ENCODE measurements at regions not wholly inside any gene's neighbourhood (a gene's known extent, or its start where the extent isn't known, plus 50 kb on each side); places are given as distances from the start of the nearest gene placed in this dataset.

- ChIA-PET CTCF (ENCODE audit: partially characterized antibody) (interaction anchor here (1.1 to 1.2 kb wide), 2 partner anchors 9 to 224 kb away, joined by 3 read pairs; no protein-coding TSS in a partner anchor), POLR2A (ENCODE audit: partially characterized antibody) (no interaction called here)
- Histone ChIP-seq H3K36me3 (ENCODE audit: control insufficient read depth in 2 of 4, insufficient read depth in 4 of 4, low read length in 3 of 4) (no peaks in the 10 kb centered on the region), H3K9ac (replicated peaks in 1 of 4; ENCODE audit: extremely low read depth in 1 of 4, low read depth in 3 of 4, low read length in 3 of 4) (no peak overlapping the region), H2BK15ac (ENCODE audit: low read length) (no peak overlapping the region), H3K56ac (replicated peaks; ENCODE audit: insufficient read length, low read depth, low read length) (no peak overlapping the region), H2BK5ac (ENCODE audit: low read depth, low read length) (no peak overlapping the region), H3K4ac (replicated peaks; ENCODE audit: insufficient read length, low read depth, low read length) (no peak overlapping the region), H3K79me2 (ENCODE audit: control insufficient read depth in 1 of 2, insufficient read depth in 2 of 2, low read length in 2 of 2) (no peaks in the 10 kb centered on the region), H3K4me1 (replicated peaks in 1 of 4; ENCODE audit: control insufficient read depth in 3 of 4, insufficient read depth in 4 of 4, low read length in 3 of 4) (no peaks in the 10 kb centered on the region), H3K27me3 (replicated peaks in 1 of 4; ENCODE audit: control insufficient read depth in 3 of 4, extremely low read depth in 1 of 4, insufficient read depth in 3 of 4, low read length in 3 of 4) (no peaks in the 10 kb centered on the region), H3K27ac (ENCODE audit: low read depth, low read length) (no peak overlapping the region), H3K23me2 (ENCODE audit: low read depth, low read length) (no peaks in the 10 kb centered on the region; the same call in 1 of the 2 replicates), H4K91ac (replicated peaks; ENCODE audit: insufficient read length, low read length) (no peak overlapping the region), H3K9me3 (ENCODE audit: insufficient read depth in 2 of 2, low read depth in 1 of 2, low read length in 1 of 2) (no peaks in the 10 kb centered on the region), H3K14ac (ENCODE audit: insufficient read length) (no peak overlapping the region), H2BK20ac (ENCODE audit: low read length) (no peak overlapping the region), H3K18ac (ENCODE audit: extremely low read depth, low read length) (no peak overlapping the region), H4K5ac (ENCODE audit: insufficient read length, low read depth, low read length) (no peak overlapping the region), H3K4me2 (ENCODE audit: insufficient read depth in 1 of 2, low read depth in 2 of 2, low read length in 2 of 2) (no peak overlapping the region), H2BK12ac (ENCODE audit: low read depth, low read length) (no peak overlapping the region), H4K20me1 (replicated peaks in 1 of 2; ENCODE audit: control insufficient read depth in 1 of 2, insufficient read depth in 2 of 2, low read length in 2 of 2) (no peaks in the 10 kb centered on the region), H3K79me1 (ENCODE audit: low read depth, low read length) (no peaks in the 10 kb centered on the region), H3K23ac (ENCODE audit: insufficient read length) (no peak overlapping the region), H3K4me3 (ENCODE audit: extremely low read depth in 1 of 4, insufficient read depth in 2 of 4, low read depth in 3 of 4, low read length in 4 of 4) (no peak overlapping the region), H4K8ac (ENCODE audit: extremely low read depth, insufficient read depth, low read length) (no peak overlapping the region), H2BK120ac (replicated peaks; ENCODE audit: low read depth, low read length) (no peak overlapping the region), H2AFZ (ENCODE audit: low read length) (no peak overlapping the region), H2AK5ac (ENCODE audit: low read depth, low read length) (no peak overlapping the region)
- whole genome bisulfite sequencing, 2 experiments (ENCODE audit: extremely low coverage in 1 of 2, insufficient coverage in 1 of 2, insufficient read length in 1 of 2, insufficient replicate concordance in 2 of 2, low coverage in 1 of 2, low lambda C conversion rate in 2 of 2, missing lambda C conversion rate in 1 of 2): 87% methylated on average over 2 of the region's 2 CpGs; no CpG with 5 or more reads in 1 of the 2 experiments
- no peak for DNase-seq (ENCODE audit: low read depth in 1 of 2, low spot score in 2 of 2)
- TF ChIP-seq YY1 (IDR thresholded peaks at IDR 0.05; ENCODE audit: low read depth, low read length) (no peak), MAFK (IDR thresholded peaks at IDR 0.05; ENCODE audit: low read depth, low read length) (no peak)
- FAIRE-seq: no peak
Observed at GRCh38 chr5:74418709-74419108, 221.8 kb downstream of the ENC1 start.
